C1 segment of cervical spinal cord (tissue), 14 donors: ENCODE measurements at regions not wholly inside any gene's neighbourhood (a gene's known extent, or its start where the extent isn't known, plus 50 kb on each side); places are given as distances from the start of the nearest gene placed in this dataset.
A peak's percentile ranks its signal among the peaks of the same experiment; 100 is the strongest.

Experiments
- DNase-seq, 14 donors: peaks; one replicate each; lab custom pipeline; 2025; lab: John Stamatoyannopoulos, UW

DNA sequence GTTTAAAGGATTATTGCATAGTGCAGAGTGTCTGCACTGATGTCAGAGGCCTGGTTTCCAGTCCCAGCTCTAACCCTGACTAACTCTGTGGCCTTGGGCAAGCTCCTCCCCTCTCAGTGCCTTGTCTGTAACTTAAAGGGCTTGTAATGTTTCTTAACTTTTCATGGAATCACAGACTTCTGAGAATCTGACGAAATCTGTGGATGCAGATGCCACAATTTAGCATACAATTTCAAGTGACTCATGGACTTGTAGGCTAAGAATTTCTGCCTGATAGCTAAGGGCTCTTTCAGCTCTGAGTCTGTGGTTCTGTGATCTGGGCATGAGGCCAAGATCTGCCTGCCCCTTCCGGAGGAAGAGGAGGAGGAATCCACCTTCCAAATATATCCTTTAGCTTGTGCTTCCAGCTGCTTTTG lies 236.9 kb downstream of the AR start:
- peak in 9 of 14 donors; percentile 1 to 30 (median 8) for DNase-seq

DNA sequence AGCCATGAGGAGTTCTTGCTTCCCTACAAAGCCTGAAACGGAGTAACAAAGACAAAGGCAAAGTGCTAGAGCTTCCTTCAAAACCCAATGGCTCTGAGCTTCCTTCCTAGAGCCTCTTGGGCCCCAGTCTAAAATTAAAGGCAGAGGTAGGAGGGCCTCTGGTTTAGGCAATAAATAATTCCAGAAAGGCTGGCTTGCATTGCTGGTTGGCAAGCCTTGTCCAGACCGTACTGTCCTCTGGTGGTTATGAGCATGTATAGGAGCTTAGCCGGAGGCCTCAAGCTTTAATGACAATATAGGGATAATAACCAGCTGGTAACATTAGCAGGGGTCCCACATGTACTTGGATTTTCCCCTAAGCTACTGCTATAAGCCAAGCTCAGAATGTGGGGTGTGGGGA lies 237.3 kb downstream of the AR start:
- peak in 2 of 14 donors; percentile 1 to 21 for DNase-seq

DNA sequence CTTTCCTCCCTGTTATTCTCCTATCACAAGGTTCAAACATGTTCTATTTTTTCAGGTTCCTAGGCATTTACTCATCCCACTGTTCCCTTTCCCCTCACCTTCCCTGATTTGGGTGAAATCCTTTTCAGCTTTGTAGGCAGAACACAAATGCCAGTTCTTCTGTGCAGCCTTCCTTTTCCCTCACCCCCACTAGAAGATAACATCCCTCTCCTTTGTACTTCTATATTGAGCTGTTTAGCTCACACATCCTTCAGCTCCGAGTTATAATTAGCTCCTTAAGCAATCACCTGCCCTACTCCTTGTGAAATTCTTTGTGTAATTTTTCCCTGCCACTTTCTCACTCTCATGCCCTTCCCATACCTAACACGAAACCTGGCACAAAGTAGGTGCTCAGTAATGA lies 240.9 kb downstream of the AR start:
- no peak for DNase-seq

DNA sequence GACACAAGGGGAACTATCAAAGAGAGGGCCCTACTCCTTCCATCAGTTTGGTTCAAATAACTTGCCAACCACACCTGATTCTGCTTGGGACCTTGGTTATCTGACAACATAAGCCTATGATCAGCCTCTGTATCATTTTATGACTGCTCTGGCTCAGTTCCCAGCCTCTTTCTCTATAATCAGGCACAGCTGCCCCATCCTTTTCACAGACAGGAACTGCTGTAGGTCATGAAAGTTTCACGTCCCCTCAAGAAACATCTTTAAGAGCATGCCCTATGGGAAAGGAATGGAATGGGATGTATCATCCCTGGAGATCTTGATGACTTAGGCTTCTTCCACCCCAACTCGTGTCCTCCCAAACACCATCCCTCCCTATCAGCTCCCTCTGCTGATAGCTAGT lies 243.4 kb downstream of the AR start:
- DNase-seq = no peak

DNA sequence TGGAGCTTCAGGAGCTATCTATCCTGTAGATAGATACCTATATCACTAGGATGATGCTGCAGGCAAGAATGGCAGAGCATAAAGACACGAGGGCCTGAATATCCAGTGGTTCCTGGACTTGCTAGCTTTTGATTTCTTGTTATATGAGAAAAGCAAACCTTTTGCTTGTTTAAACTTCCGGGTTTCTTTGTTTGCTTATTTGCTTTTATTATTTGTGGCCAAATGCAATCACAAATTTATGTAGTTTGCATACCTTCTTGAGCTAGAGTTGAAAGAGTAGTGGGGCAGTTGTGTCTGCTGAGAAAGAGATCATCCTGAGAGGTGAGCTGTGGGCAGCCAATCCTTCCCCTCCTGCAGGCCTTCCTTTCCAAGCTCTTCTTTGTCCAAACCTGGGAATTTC lies 245.7 kb downstream of the AR start:
- no peak for DNase-seq
